Fibroblast of the aortic adventitia (primary cell): ENCODE measurements at regions not wholly inside any gene's neighbourhood (a gene's known extent, or its start where the extent isn't known, plus 50 kb on each side); places are given as distances from the start of the nearest gene placed in this dataset.
A peak's percentile ranks its signal among the peaks of the same experiment; 100 is the strongest.

ENCODE experiments used
- DNase-seq: peaks from one replicate; pipeline ENCODE4 v3.0.0-alpha.2; 2010; ENCODE audit warnings: low read depth
- H3K4me3 ChIP-seq: 2 replicates; pipeline ENCODE4 v1.5.1; 2011; ENCODE audit warnings: low read depth, mild to moderate bottlenecking, control low read depth, low read length, moderate library complexity
- CTCF ChIP-seq: IDR thresholded peaks from 2 replicates; pipeline ENCODE4 v1.5.1; 2011; ENCODE audit warnings: mild to moderate bottlenecking, low read length, control low read depth, inconsistent platforms; ENCODE audit not compliant: insufficient read depth

- H3K4me3 ChIP-seq: peak overlapping the region; percentile 28
- DNase-seq: peak; percentile 78
- TF ChIP-seq CTCF: no peak
Observed at GRCh38 chr7:130844811-130845580, 111.0 kb upstream of the KLF14 start.

- no peak for TF ChIP-seq CTCF
- peak; percentile 91 for DNase-seq
- peak overlapping the region; percentile 28 for H3K4me3 ChIP-seq
Observed at GRCh38 chr7:130845581-130846085, 111.6 kb upstream of the KLF14 start.

GRCh38 chr7:130849604-130850003 lies 115.6 kb upstream of the KLF14 start:
- no peak for DNase-seq
- H3K4me3 ChIP-seq: no peak overlapping the region
- TF ChIP-seq CTCF: no peak

GRCh38 chr7:130850956-130851355 lies 116.9 kb upstream of the KLF14 start:
- H3K4me3 ChIP-seq: no peak overlapping the region
- no peak for DNase-seq
- TF ChIP-seq CTCF: no peak

GRCh38 chr7:130852867-130853266 lies 118.9 kb upstream of the KLF14 start:
- no peak for DNase-seq
- H3K4me3 ChIP-seq: no peak overlapping the region
- no peak for TF ChIP-seq CTCF

- DNase-seq: peak; percentile 59
- no peak overlapping the region for H3K4me3 ChIP-seq
- TF ChIP-seq CTCF: no peak
Observed at GRCh38 chr7:130853503-130854279, 119.7 kb upstream of the KLF14 start.
